WTC11 (cell line): ENCODE measurements at regions not wholly inside any gene's neighbourhood (a gene's known extent, or its start where the extent isn't known, plus 50 kb on each side); places are given as distances from the start of the nearest gene placed in this dataset.

Source experiments
- ATAC-seq: fragments of 200-7000 bp; cut with Tn5 transposase; 2 replicates; pipeline ENCODE4 v1.10.0; 2021; ENCODE audit warnings: mild to moderate bottlenecking, moderate library complexity
- CTCF ChIA-PET: fragments of 300-600 bp; sonication (Branson Sonifier 250); formaldehyde crosslinking; loops from one replicate; lab custom pipeline; 2021; ENCODE audit warnings: antibody characterized with exemption; lab: Charles Lee
- POLR2A ChIA-PET: fragments of 350-600 bp; sonication (Branson Sonifier 250); formaldehyde crosslinking; loops from one replicate; lab custom pipeline; 2021; ENCODE audit warnings: antibody characterized with exemption; lab: Charles Lee
- DNase-seq: peaks from one replicate; pipeline ENCODE4 v3.0.0; 2021; ENCODE audit warnings: low spot score
- H3K27ac Mint-ChIP-seq: 2 replicates; pipeline ENCODE4 v1.8.0; 2021; ENCODE audit warnings: mixed read lengths
- H3K27me3 Mint-ChIP-seq: 2 replicates; pipeline ENCODE4 v1.8.0; 2021; ENCODE audit warnings: low read depth, mild to moderate bottlenecking, moderate library complexity, mixed read lengths
- H3K36me3 Mint-ChIP-seq: 2 replicates; pipeline ENCODE4 v1.8.0; 2021; ENCODE audit warnings: mixed read lengths
- H3K4me1 Mint-ChIP-seq: 2 replicates; pipeline ENCODE4 v1.8.0; 2022; ENCODE audit warnings: mixed read lengths
- H3K4me3 Mint-ChIP-seq: 2 replicates; pipeline ENCODE4 v1.8.0; 2021; ENCODE audit warnings: mild to moderate bottlenecking, moderate library complexity, mixed read lengths
- H3K9me3 Mint-ChIP-seq: 2 replicates; pipeline ENCODE4 v1.8.0; 2021; ENCODE audit warnings: mixed read lengths
- FOXJ3 ChIP-seq: sonication (generic); formaldehyde crosslinking; IDR thresholded peaks from 2 replicates; pipeline ENCODE4 v1.9.0; 2021; ENCODE audit warnings: missing genetic modification reagents, mild to moderate bottlenecking, borderline replicate concordance
- FOXK1 ChIP-seq: sonication (generic); formaldehyde crosslinking; IDR thresholded peaks from 2 replicates; pipeline ENCODE4 v1.8.0; 2022; ENCODE audit warnings: mild to moderate bottlenecking, moderate library complexity, missing genetic modification reagents
- HMGA2 ChIP-seq: fragments of 250-450 bp; sonication (Bioruptor Pico); IDR thresholded peaks from 2 replicates; pipeline ENCODE4 v1.4.0; 2021; ENCODE audit warnings: mild to moderate bottlenecking, moderate library complexity
- IRF2 ChIP-seq: sonication (generic); formaldehyde crosslinking; IDR thresholded peaks from 2 replicates; pipeline ENCODE4 v1.8.0; 2022; ENCODE audit warnings: low read depth, missing genetic modification reagents, borderline replicate concordance
- JAZF1 ChIP-seq: fragments of 250-450 bp; sonication (Bioruptor Pico); IDR thresholded peaks from 2 replicates; pipeline ENCODE4 v1.9.0; 2021; ENCODE audit warnings: moderate library complexity, mild to moderate bottlenecking, inconsistent platforms
- NR1H2 ChIP-seq: sonication (generic); formaldehyde crosslinking; IDR thresholded peaks from 2 replicates; pipeline ENCODE4 v1.9.0; 2021; ENCODE audit warnings: mild to moderate bottlenecking, moderate library complexity, missing genetic modification reagents
- SOX15 ChIP-seq: fragments of 250-450 bp; sonication (Bioruptor Pico); IDR thresholded peaks from 2 replicates; pipeline ENCODE4 v1.9.0; 2021; ENCODE audit warnings: mild to moderate bottlenecking
- TEAD4 ChIP-seq: sonication (generic); formaldehyde crosslinking; IDR thresholded peaks from 2 replicates; pipeline ENCODE4 v1.8.0; 2022; ENCODE audit warnings: mild to moderate bottlenecking, missing genetic modification reagents
- ZNF121 ChIP-seq: sonication (generic); formaldehyde crosslinking; IDR thresholded peaks from 2 replicates; pipeline ENCODE4 v1.8.0; 2023; ENCODE audit warnings: missing genetic modification reagents
- TF ChIP-seq, protein P1 (sequence below): sonication (generic); formaldehyde crosslinking; IDR thresholded peaks from 2 replicates; pipeline ENCODE4 v1.8.1; 2023; ENCODE audit warnings: mild to moderate bottlenecking, missing genetic modification reagents, borderline replicate concordance
- TF ChIP-seq, protein P2 (sequence below): sonication (generic); formaldehyde crosslinking; IDR thresholded peaks from 2 replicates; pipeline ENCODE4 v1.8.1; 2022; ENCODE audit warnings: missing genetic modification reagents, borderline replicate concordance
- TF ChIP-seq, protein P3 (sequence below): sonication (generic); formaldehyde crosslinking; IDR thresholded peaks from 2 replicates; pipeline ENCODE4 v1.8.1; 2023; ENCODE audit warnings: mild to moderate bottlenecking, moderate library complexity, missing genetic modification reagents
- TF ChIP-seq, protein P4 (sequence below): sonication (generic); formaldehyde crosslinking; IDR thresholded peaks from 2 replicates; pipeline ENCODE4 v1.8.1; 2023; ENCODE audit warnings: mild to moderate bottlenecking, missing genetic modification reagents
- TF ChIP-seq, protein P5 (sequence below): sonication (generic); formaldehyde crosslinking; IDR thresholded peaks from 2 replicates; pipeline ENCODE4 v1.8.1; 2022; ENCODE audit warnings: mild to moderate bottlenecking, missing genetic modification reagents, moderate library complexity, borderline replicate concordance
- TF ChIP-seq, protein P6 (sequence below): fragments of 200-600 bp; IDR thresholded peaks from 2 replicates; pipeline ENCODE4 v1.8.0; 2022; ENCODE audit warnings: antibody characterized with exemption
- TF ChIP-seq, protein P7 (sequence below): sonication (generic); formaldehyde crosslinking; conservative IDR thresholded peaks from 2 replicates; pipeline ENCODE4 v1.8.1; 2022; ENCODE audit warnings: mild to moderate bottlenecking, missing genetic modification reagents
- TF ChIP-seq, protein P8 (sequence below): fragments of 250-450 bp; sonication (Bioruptor Pico); IDR thresholded peaks from 2 replicates; pipeline ENCODE4 v2.1.2; 2022; ENCODE audit warnings: mild to moderate bottlenecking, moderate library complexity
- TF ChIP-seq, protein P9 (sequence below): fragments of 250-450 bp; sonication (Bioruptor Pico); IDR thresholded peaks from 2 replicates; pipeline ENCODE4 v1.8.0; 2021; ENCODE audit warnings: mild to moderate bottlenecking

DNA sequence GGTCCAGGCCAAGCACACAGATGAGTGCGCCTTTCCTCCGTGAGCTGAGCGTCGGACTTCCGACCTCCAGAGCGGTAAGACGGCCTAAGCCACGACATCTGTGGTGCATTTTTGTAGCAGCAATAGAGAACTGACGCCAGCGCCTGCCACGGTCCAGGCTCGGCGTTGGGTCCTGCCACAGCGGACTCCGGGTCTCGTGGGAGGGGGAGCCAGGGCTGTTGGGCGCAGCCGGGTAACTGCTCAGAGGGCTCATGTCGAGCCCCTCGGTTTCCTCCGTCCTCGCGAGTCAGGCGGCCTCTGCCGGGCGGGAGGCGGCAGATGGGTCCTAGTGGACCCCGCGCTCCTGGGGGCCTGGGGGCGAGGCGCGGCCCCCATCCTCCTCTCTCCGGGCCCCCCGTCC is 216.1 kb downstream of the QKI start:
- Mint-ChIP-seq H3K4me3 (no peak overlapping the region), H3K27me3 (no peaks in the 10 kb centered on the region; the same call in 1 of the 2 replicates), H3K36me3 (peaks cover 22% of the 10 kb centered on the region), H3K4me1 (peaks cover 25% of the 10 kb centered on the region), H3K9me3 (peaks cover 20% of the 10 kb centered on the region), H3K27ac (no peak overlapping the region)
- DNase-seq (no peak), ATAC-seq (no peak)
- ChIA-PET CTCF (no interaction called here), POLR2A (no interaction called here)
- no peak for TF ChIP-seq ZNF121 (CRISPR knock-in tag)
- TF ChIP-seq JAZF1 (CRISPR knock-in tag), result no peak
- TF ChIP-seq, protein P1, sequence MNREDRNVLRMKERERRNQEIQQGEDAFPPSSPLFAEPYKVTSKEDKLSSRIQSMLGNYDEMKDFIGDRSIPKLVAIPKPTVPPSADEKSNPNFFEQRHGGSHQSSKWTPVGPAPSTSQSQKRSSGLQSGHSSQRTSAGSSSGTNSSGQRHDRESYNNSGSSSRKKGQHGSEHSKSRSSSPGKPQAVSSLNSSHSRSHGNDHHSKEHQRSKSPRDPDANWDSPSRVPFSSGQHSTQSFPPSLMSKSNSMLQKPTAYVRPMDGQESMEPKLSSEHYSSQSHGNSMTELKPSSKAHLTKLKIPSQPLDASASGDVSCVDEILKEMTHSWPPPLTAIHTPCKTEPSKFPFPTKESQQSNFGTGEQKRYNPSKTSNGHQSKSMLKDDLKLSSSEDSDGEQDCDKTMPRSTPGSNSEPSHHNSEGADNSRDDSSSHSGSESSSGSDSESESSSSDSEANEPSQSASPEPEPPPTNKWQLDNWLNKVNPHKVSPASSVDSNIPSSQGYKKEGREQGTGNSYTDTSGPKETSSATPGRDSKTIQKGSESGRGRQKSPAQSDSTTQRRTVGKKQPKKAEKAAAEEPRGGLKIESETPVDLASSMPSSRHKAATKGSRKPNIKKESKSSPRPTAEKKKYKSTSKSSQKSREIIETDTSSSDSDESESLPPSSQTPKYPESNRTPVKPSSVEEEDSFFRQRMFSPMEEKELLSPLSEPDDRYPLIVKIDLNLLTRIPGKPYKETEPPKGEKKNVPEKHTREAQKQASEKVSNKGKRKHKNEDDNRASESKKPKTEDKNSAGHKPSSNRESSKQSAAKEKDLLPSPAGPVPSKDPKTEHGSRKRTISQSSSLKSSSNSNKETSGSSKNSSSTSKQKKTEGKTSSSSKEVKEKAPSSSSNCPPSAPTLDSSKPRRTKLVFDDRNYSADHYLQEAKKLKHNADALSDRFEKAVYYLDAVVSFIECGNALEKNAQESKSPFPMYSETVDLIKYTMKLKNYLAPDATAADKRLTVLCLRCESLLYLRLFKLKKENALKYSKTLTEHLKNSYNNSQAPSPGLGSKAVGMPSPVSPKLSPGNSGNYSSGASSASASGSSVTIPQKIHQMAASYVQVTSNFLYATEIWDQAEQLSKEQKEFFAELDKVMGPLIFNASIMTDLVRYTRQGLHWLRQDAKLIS, result no peak
- TF ChIP-seq, protein P2, sequence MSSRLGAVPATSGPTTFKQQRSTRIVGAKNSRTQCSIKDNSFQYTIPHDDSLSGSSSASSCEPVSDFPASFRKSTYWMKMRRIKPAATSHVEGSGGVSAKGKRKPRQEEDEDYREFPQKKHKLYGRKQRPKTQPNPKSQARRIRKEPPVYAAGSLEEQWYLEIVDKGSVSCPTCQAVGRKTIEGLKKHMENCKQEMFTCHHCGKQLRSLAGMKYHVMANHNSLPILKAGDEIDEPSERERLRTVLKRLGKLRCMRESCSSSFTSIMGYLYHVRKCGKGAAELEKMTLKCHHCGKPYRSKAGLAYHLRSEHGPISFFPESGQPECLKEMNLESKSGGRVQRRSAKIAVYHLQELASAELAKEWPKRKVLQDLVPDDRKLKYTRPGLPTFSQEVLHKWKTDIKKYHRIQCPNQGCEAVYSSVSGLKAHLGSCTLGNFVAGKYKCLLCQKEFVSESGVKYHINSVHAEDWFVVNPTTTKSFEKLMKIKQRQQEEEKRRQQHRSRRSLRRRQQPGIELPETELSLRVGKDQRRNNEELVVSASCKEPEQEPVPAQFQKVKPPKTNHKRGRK (CRISPR knock-in tag), result no peak
- TF ChIP-seq, protein P3, sequence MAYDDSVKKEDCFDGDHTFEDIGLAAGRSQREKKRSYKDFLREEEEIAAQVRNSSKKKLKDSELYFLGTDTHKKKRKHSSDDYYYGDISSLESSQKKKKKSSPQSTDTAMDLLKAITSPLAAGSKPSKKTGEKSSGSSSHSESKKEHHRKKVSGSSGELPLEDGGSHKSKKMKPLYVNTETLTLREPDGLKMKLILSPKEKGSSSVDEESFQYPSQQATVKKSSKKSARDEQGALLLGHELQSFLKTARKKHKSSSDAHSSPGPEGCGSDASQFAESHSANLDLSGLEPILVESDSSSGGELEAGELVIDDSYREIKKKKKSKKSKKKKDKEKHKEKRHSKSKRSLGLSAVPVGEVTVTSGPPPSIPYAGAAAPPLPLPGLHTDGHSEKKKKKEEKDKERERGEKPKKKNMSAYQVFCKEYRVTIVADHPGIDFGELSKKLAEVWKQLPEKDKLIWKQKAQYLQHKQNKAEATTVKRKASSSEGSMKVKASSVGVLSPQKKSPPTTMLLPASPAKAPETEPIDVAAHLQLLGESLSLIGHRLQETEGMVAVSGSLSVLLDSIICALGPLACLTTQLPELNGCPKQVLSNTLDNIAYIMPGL (CRISPR knock-in tag), result no peak
- TF ChIP-seq SOX15 (CRISPR knock-in tag), result no peak
- TF ChIP-seq, protein P4, sequence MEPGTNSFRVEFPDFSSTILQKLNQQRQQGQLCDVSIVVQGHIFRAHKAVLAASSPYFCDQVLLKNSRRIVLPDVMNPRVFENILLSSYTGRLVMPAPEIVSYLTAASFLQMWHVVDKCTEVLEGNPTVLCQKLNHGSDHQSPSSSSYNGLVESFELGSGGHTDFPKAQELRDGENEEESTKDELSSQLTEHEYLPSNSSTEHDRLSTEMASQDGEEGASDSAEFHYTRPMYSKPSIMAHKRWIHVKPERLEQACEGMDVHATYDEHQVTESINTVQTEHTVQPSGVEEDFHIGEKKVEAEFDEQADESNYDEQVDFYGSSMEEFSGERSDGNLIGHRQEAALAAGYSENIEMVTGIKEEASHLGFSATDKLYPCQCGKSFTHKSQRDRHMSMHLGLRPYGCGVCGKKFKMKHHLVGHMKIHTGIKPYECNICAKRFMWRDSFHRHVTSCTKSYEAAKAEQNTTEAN, result no peak
- TF ChIP-seq FOXJ3 (CRISPR knock-in tag), result no peak
- no peak for TF ChIP-seq IRF2 (CRISPR knock-in tag)
- TF ChIP-seq NR1H2 (CRISPR knock-in tag), result no peak
- TF ChIP-seq, protein P5, sequence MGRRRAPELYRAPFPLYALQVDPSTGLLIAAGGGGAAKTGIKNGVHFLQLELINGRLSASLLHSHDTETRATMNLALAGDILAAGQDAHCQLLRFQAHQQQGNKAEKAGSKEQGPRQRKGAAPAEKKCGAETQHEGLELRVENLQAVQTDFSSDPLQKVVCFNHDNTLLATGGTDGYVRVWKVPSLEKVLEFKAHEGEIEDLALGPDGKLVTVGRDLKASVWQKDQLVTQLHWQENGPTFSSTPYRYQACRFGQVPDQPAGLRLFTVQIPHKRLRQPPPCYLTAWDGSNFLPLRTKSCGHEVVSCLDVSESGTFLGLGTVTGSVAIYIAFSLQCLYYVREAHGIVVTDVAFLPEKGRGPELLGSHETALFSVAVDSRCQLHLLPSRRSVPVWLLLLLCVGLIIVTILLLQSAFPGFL (CRISPR knock-in tag), result no peak
- no peak for TF ChIP-seq HMGA2 (CRISPR knock-in tag)
- TF ChIP-seq, protein P6, sequence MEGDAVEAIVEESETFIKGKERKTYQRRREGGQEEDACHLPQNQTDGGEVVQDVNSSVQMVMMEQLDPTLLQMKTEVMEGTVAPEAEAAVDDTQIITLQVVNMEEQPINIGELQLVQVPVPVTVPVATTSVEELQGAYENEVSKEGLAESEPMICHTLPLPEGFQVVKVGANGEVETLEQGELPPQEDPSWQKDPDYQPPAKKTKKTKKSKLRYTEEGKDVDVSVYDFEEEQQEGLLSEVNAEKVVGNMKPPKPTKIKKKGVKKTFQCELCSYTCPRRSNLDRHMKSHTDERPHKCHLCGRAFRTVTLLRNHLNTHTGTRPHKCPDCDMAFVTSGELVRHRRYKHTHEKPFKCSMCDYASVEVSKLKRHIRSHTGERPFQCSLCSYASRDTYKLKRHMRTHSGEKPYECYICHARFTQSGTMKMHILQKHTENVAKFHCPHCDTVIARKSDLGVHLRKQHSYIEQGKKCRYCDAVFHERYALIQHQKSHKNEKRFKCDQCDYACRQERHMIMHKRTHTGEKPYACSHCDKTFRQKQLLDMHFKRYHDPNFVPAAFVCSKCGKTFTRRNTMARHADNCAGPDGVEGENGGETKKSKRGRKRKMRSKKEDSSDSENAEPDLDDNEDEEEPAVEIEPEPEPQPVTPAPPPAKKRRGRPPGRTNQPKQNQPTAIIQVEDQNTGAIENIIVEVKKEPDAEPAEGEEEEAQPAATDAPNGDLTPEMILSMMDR, result no peak
- TF ChIP-seq TEAD4 (CRISPR knock-in tag), result no peak
- TF ChIP-seq, protein P7, sequence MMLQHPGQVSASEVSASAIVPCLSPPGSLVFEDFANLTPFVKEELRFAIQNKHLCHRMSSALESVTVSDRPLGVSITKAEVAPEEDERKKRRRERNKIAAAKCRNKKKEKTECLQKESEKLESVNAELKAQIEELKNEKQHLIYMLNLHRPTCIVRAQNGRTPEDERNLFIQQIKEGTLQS (CRISPR knock-in tag), result no peak
- TF ChIP-seq, protein P8, sequence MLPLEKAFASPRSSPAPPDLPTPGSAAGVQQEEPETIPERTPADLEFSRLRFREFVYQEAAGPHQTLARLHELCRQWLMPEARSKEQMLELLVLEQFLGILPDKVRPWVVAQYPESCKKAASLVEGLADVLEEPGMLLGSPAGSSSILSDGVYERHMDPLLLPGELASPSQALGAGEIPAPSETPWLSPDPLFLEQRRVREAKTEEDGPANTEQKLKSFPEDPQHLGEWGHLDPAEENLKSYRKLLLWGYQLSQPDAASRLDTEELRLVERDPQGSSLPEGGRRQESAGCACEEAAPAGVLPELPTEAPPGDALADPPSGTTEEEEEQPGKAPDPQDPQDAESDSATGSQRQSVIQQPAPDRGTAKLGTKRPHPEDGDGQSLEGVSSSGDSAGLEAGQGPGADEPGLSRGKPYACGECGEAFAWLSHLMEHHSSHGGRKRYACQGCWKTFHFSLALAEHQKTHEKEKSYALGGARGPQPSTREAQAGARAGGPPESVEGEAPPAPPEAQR (CRISPR knock-in tag), result no peak
- TF ChIP-seq, protein P9, sequence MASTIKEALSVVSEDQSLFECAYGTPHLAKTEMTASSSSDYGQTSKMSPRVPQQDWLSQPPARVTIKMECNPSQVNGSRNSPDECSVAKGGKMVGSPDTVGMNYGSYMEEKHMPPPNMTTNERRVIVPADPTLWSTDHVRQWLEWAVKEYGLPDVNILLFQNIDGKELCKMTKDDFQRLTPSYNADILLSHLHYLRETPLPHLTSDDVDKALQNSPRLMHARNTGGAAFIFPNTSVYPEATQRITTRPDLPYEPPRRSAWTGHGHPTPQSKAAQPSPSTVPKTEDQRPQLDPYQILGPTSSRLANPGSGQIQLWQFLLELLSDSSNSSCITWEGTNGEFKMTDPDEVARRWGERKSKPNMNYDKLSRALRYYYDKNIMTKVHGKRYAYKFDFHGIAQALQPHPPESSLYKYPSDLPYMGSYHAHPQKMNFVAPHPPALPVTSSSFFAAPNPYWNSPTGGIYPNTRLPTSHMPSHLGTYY (CRISPR knock-in tag), result no peak
- no peak for TF ChIP-seq FOXK1
